ENCODE measurements at regions not wholly inside any gene's neighbourhood (a gene's known extent, or its start where the extent isn't known, plus 50 kb on each side); places are given as distances from the start of the nearest gene placed in this dataset.

DNA sequence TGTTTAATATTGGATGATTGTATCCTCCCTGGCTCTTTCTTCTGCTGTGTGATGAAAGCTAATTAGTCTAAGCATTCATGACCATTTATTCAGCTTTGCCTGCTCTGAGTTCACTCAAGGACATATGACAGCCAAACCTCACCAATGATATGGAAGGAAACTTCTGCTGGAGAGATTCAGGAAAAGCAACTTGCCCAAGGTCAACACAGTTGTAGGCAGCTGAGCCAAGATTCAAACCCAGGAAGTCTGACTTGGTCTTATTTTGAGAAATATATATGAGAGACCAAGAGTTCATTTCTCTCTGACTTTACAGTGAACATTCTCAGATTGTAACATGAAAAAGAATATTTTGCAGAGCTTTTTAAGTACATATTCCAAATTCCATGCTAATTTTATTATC, 1588.5 kb upstream of the PIK3C3 start:
- no peak for DNase-seq
- no peaks in the 10 kb centered on the region for H3K9me3 ChIP-seq
- H3K4me1 ChIP-seq, result no peaks in the 10 kb centered on the region
- H3K4me3 ChIP-seq, result no peak overlapping the region
- TF ChIP-seq, protein P1, sequence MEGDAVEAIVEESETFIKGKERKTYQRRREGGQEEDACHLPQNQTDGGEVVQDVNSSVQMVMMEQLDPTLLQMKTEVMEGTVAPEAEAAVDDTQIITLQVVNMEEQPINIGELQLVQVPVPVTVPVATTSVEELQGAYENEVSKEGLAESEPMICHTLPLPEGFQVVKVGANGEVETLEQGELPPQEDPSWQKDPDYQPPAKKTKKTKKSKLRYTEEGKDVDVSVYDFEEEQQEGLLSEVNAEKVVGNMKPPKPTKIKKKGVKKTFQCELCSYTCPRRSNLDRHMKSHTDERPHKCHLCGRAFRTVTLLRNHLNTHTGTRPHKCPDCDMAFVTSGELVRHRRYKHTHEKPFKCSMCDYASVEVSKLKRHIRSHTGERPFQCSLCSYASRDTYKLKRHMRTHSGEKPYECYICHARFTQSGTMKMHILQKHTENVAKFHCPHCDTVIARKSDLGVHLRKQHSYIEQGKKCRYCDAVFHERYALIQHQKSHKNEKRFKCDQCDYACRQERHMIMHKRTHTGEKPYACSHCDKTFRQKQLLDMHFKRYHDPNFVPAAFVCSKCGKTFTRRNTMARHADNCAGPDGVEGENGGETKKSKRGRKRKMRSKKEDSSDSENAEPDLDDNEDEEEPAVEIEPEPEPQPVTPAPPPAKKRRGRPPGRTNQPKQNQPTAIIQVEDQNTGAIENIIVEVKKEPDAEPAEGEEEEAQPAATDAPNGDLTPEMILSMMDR (IDR thresholded peaks at IDR 0.05), result no peak
- TF ChIP-seq EP300 (IDR thresholded peaks at IDR 0.05; ENCODE audit: low read depth) (no peak), POLR2AphosphoS5 (IDR thresholded peaks at IDR 0.05) (no peak), POLR2A (IDR thresholded peaks at IDR 0.05) (no peak)
- intact Hi-C loops (cut with DNase I; ENCODE audit: low total_unique reads) (no loop called here), in situ Hi-C loops (cut with MboI; ENCODE audit: low pct_ligation_motif_present in 1 of 4, low pct_unique_long_range_greater_than_20kb in 1 of 4, low sequenced_read_pairs in 3 of 4) (no loop called here)
- H3K27ac ChIP-seq, result no peak overlapping the region
- no peaks in the 10 kb centered on the region for H3K36me3 ChIP-seq
- H3K27me3 ChIP-seq, result no peaks in the 10 kb centered on the region

DNA sequence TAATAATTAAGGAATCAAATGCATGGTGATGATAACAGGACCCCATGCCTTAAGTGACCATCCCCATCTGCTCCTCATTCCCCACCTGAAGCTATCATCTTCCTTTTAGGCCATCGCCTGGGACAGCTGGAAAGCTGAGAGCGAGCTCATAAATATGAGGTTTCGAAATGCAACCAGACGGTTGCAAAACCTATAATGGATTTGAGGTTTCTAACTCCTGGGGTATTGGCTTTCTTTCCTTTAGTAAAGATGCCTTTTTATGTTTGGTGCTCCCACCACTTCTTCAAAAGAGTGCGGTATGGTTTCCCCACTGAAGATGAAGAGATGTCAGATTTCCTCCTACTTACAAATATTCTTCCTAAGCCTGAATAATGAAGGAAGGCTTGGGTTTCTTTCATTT, 1589.5 kb upstream of the PIK3C3 start:
- no peaks in the 10 kb centered on the region for H3K36me3 ChIP-seq
- no peaks in the 10 kb centered on the region for H3K27me3 ChIP-seq
- no peak for DNase-seq
- TF ChIP-seq, protein P1 (IDR thresholded peaks at IDR 0.05), result no peak
- TF ChIP-seq POLR2A (IDR thresholded peaks at IDR 0.05) (no peak), POLR2AphosphoS5 (IDR thresholded peaks at IDR 0.05) (no peak), EP300 (IDR thresholded peaks at IDR 0.05; ENCODE audit: low read depth) (no peak)
- H3K9me3 ChIP-seq, result no peaks in the 10 kb centered on the region
- no peak overlapping the region for H3K27ac ChIP-seq
- H3K4me1 ChIP-seq, result no peaks in the 10 kb centered on the region
- in situ Hi-C loops (cut with MboI; ENCODE audit: low pct_ligation_motif_present in 1 of 4, low pct_unique_long_range_greater_than_20kb in 1 of 4, low sequenced_read_pairs in 3 of 4) (no loop called here), intact Hi-C loops (cut with DNase I; ENCODE audit: low total_unique reads) (no loop called here)
- WGBS, 2 donors (ENCODE audit: low coverage in 1 of 2), result 86 to 92% methylated on average over 4 to 5 of the region's 5 CpGs
- no peak overlapping the region for H3K4me3 ChIP-seq

DNA sequence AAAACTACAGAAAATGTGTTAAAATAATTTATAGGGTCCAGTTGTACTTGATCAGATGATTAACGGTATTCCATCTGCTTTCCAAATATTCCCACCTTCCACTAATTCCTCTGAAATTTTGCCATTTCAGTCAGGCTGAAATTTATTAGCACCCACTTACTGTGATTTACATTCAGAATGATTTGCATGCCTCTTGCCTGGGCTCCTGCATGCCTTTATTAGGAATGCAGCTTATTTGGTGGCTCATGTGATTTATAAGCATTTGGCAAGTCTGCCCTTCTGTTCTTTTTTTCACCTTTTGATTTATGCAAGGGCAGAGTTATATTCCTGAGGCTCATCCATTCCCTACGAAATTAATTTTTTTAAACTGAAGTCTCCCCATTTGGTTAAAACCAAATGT, 1594.5 kb upstream of the PIK3C3 start:
- Histone ChIP-seq H3K27me3 (no peaks in the 10 kb centered on the region), H3K4me3 (no peak overlapping the region), H3K36me3 (no peaks in the 10 kb centered on the region), H3K4me1 (no peaks in the 10 kb centered on the region), H3K27ac (no peak overlapping the region), H3K9me3 (no peaks in the 10 kb centered on the region)
- in situ Hi-C loops (cut with MboI; ENCODE audit: low pct_ligation_motif_present in 1 of 4, low pct_unique_long_range_greater_than_20kb in 1 of 4, low sequenced_read_pairs in 3 of 4), result no loop called here
- intact Hi-C loops (cut with DNase I; ENCODE audit: low total_unique reads), result no loop called here
- TF ChIP-seq EP300 (IDR thresholded peaks at IDR 0.05; ENCODE audit: low read depth) (no peak), POLR2AphosphoS5 (IDR thresholded peaks at IDR 0.05) (no peak), POLR2A (IDR thresholded peaks at IDR 0.05) (no peak)
- TF ChIP-seq, protein P1 (IDR thresholded peaks at IDR 0.05), result no peak
- 50 to 87% methylated on average over 2 of the region's 2 CpGs for WGBS, 2 donors (ENCODE audit: low coverage in 1 of 2)
- no peak for DNase-seq

DNA sequence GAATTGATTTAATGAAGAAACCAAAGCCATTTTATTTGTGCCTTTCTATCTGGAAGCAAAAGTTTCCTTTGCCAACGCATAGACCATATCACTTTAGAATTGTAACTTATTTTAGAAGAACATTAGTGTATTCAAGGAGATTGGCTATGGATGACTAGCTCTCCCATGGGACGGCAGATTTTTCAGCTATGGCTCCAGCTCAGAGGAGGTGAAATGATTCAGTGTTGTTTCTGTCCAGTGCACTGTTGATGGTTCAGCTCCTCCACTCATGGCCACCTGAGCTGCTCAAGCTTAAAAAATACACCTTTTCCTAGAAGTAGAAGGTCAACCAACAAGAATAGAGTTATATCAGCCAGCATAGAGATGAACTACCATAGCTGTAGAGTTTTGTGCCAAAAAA, 1597.5 kb upstream of the PIK3C3 start:
- intact Hi-C loops (cut with DNase I; ENCODE audit: low total_unique reads), result no loop called here
- no peaks in the 10 kb centered on the region for H3K27me3 ChIP-seq
- WGBS, 2 donors (ENCODE audit: low coverage in 1 of 2), result 90 to 96% methylated on average over 2 of the region's 2 CpGs
- in situ Hi-C loops (cut with MboI; ENCODE audit: low pct_ligation_motif_present in 1 of 4, low pct_unique_long_range_greater_than_20kb in 1 of 4, low sequenced_read_pairs in 3 of 4), result no loop called here
- no peaks in the 10 kb centered on the region for H3K36me3 ChIP-seq
- DNase-seq, result no peak
- H3K4me1 ChIP-seq, result no peaks in the 10 kb centered on the region
- H3K4me3 ChIP-seq, result no peak overlapping the region
- H3K27ac ChIP-seq, result no peak overlapping the region
- no peak for TF ChIP-seq POLR2A (IDR thresholded peaks at IDR 0.05)
- TF ChIP-seq EP300 (IDR thresholded peaks at IDR 0.05; ENCODE audit: low read depth), result no peak
- TF ChIP-seq, protein P1 (IDR thresholded peaks at IDR 0.05), result no peak
- TF ChIP-seq POLR2AphosphoS5 (IDR thresholded peaks at IDR 0.05), result no peak
- H3K9me3 ChIP-seq, result no peaks in the 10 kb centered on the region
